Stimulated activated CD4-positive, alpha-beta T cell treated with anti-CD3 and anti-CD28 coated beads, Interleukin-1b, Interleukin-23, amount 100 ng/mL, for 24 hours (primary cell): ENCODE measurements at regions not wholly inside any gene's neighbourhood (a gene's known extent, or its start where the extent isn't known, plus 50 kb on each side); places are given as distances from the start of the nearest gene placed in this dataset.

Experiments
- DNase-seq, 4 experiments: peaks; one replicate each; pipeline ENCODE4 v3.0.0-alpha.2; 2020; ENCODE audit warnings: low read depth in 4 of 4, low spot score in 1 of 4

DNA sequence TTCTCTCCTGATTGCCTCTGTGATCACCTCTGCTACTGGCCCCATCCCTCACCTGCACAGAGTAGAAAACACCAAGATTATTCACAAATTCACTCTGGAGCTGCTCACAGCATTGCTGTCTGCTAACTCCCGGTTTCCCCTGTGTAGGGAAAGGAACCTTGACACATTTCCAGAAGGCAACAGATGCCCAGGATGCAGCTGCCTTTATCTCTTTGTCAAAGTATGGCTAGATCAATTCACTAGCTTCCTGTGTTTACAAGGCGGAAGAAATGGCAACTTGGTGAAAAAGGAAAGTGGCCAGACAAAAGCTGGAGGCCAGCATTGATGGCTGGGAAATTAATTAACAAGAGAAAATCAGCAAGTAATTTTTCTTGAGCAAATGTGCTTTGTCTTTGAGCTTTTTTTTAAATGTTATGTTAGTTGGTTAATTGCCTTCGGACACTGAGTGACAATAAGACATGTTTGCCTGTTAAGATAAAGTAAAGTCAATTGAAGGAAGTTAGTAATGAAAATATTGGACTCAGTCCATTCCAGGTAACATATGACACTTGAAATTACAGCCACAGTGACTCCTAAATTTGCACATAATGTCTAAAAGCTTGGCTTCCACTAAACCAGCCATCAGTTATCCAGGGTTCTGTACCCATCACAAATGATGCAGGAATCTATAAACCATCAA, 394.6 kb upstream of the IL12A start:
- no peak for DNase-seq

DNA sequence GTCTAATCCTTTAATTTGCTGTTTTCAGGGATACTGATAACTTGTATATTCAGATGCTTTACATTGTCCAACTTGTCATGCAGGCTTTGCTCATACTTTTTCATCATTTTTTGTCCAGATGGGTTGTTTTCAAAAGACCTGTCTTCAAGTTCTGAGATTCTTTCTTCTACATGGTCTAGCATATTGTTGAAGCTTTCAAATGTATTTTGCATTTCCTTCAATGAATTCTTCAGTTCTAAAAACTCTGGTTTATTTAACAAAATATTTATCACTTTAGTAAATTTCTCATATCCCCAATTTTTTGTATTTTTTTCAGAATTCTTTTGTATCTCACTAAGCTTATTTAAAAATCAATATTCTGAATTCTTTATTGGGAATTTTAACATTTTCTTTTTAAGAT, 388.3 kb upstream of the IL12A start:
- DNase-seq: no peak

DNA sequence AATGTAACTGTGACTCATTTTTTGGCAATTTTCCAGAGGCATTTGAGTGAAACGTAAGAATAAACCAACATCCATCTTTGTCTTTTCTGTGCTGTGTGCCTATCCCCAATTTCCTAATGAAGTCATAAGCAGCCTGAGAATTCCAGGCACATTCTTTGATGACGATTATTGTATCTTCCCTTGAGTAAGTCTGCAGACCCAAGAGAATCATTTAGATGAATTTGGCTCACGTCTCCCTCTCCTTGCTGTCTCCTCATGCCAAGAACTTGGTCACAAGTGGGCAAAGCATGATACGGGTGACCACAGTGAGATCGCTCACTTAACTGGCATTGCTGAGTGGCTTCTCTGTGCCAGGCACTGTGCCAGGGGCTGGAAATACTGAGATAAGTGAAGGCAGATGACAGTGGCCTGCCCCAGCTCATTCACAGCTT, 384.5 kb upstream of the IL12A start:
- DNase-seq: no peak

DNA sequence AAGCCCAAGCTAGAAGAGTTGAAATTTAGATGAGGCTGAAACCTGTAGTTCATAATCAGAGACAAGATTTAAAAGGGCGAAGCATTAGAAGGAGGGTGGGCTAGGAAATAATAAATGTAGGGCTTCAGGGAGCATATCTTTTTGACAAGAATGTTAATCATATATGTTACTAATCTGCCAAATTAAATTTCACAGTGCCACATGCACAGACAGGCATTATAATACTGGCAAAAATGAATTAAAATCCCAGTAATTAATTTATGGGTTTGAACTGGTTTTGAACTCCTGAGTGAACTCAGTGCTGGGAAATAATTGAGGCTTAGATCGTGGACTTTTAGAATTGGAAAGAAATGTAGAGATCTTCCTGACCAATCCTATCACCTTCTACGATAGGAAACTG, 383.5 kb upstream of the IL12A start:
- DNase-seq: no peak

DNA sequence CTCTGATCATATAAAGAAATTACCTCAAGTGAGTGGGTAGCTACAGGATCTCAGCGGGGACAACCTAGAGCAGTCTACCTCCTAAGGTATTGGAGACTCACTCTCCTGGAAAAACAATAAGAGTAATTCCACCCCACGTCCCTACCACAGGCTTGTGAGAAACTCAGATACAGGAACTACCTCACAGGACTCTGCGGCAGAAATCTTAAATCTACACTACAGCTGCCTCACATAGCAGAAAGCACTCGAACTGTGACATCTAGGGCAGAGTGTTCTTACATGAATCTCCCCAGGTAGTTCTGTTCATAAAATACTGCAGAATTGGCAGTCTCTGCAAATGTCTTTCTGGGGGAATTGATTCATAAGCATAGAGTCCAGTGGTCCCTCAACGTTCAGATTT, 382.9 kb upstream of the IL12A start:
- DNase-seq: no peak

DNA sequence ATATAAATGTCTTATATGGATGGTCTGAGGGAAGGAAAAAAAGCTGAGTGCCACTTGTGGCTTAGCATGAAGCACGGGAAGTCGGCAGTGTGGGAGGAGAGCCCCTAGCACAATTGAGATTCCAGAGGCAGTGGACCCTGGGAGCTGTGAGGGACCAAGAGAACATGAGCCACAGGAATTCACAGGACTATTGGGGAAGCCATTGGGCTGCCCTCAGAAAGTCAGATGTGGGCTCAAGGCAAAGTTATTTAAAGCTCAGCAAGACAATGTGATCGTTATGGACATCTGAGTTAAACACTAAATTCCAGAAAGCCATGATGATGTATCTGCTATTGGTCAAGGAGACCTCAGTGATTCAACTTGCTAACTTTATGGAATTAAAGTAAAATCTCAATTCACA, 380.8 kb upstream of the IL12A start:
- DNase-seq: no peak

DNA sequence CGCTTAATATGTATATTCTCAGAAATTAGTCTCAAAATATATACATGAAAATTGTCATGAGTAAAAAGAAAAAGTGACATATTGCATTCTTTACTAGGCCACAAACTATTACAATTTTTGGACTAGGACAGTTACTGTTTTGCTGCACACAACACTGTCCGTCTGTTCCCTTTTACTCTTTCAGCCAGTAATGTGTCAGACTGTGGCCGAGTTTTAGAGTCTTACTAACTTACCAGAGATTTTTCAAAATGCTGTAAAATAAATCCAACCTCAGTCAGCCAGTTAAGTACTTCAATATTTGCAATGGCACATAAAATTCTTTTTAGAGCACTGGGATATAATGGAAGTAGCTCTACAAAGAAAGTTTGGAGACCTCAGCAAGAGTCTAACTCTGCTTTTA, 380.3 kb upstream of the IL12A start:
- DNase-seq: no peak

DNA sequence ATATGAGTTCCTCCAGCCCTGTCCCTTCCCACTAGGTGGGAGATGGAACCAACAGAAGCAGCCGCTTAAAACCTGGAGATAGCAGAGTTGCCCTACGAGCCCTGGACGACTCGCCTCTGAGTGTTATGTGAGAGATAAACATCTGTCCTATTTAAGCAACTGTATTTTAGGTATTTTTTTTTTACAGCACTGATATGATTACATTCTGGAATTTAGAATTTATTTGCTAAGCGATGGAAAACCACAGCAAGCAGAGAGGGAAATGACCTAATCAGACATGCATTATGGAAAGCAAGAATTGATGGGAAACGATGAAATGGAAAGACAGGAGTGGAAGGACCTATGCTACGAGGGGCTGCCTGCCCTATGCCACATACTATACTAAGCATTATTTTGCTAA, 379.0 kb upstream of the IL12A start:
- no peak for DNase-seq

DNA sequence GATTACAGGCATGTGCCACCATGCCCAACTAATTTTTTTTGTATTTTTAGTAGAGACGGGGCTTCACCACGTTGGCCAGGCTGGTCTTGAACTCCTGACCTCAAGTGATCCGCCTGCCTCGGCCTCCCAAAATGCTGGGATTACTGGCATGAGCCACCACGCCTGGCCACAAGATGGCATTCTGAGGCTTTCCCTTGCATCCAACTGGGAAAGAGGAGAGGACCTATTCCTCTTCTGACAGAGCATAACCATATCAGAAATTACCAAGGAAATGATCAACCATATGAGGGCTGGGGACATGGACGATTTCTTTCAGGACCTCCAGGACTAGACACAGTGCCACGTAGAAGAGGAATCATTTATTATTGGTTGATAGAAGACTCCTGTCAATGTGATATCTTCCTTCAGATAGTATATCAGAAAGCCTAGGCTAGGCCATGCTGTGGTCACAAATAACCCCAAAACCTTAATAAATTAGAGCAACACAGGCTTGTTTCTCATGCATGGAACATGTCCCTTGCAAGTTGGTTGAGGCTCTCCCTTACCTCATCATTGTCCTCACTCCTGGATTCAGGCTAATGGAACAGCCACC, 372.3 kb upstream of the IL12A start:
- DNase-seq: no peak

DNA sequence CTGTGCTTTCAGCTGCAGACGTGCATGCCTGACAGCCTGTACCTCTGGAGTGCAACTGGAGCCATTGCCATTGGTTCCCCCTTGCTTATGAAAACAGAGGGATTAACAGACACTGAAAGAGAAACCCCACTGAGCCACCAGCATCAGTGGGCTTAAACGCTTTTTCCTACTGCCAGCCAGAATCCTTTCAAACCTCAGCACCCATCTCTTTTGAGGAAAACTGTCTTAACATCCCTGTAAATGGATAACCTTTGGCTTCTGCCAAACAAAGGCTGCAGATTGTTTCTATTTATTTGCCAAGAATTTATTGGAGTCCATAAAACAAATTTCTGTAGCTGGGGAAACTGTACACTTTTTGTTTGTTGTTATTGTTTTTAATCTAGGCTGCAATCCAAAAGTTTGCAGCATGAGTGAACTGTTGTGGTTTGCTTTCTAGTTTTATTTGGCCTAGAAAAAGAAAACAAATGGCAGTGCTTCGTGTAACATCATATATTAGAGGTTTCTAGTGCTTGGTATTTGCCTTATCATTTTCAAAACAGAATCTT, 369.2 kb upstream of the IL12A start:
- DNase-seq: no peak

DNA sequence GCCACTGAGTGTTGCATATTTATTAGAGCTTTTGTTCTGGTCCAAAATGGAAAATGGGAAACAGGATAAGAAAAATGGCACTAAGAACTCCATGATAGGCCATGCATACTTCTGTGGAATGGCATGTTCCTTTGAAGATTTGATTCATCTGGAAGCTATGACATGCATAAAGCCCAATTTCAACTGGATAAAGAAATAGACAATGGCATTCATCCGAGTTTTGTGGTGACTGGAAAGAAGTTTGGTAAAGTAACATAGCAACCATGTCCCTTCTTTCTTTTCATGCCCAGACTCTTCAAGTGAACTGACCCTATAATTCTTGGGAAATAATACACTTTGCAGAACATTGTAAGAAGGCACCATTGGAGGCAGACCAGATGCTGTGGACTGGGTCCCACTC, 368.4 kb upstream of the IL12A start:
- DNase-seq: no peak

DNA sequence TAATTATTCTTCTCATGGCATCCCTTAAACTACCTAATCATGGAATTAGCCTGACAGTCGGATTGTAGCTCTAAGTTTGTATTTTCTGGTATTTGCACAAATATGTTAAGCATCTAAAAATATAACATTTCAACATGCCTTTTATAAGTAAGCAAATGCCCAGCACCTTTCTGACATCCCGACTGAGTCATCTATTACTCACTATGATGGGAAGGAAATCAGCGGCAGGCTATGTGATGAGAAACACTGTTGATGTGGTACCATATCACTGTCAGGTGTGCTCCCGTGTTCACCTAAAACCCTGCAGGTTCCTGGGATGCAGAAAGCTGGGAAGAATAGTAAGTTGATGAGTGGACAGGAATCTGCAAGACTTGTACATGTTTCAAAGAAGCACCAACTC, 367.8 kb upstream of the IL12A start:
- no peak for DNase-seq

DNA sequence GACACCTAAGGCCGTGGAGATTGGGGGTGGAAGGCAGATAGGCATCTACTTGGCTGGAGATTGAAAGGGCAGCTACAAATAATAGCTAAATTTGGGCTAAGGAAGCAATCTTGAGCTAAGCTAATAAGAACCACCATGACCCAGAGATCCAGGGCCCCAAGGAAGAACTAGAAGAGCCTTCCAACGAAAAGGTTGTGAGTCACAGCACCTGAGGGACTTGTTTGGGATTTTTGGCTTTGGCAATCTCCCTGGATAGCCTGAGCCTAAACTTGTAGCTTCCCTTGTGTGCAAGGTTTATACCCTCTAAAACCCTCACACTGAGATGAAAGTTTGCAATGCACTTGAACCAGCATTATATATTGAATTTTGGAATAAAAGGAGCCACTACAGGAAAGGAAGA, 364.0 kb upstream of the IL12A start:
- DNase-seq: no peak

DNA sequence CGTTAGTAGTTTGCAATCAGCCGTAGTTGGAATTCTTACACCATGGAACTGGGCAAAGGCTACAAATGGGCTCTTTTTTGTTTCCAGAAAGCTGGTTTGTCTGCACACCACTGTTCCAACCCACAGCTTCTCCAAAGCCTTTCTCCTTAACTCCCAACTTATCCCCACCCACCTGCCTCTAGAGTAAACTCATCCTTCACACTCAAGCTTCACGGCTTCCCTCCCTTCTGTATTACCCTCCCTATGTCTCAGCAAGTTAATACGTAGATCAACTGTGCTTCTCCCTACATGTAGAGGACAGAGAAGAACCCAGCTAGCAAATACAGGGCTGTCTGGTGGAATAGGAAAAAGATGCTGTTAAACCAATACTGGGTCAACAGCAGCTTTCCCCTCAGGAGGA, 363.0 kb upstream of the IL12A start:
- DNase-seq: no peak

DNA sequence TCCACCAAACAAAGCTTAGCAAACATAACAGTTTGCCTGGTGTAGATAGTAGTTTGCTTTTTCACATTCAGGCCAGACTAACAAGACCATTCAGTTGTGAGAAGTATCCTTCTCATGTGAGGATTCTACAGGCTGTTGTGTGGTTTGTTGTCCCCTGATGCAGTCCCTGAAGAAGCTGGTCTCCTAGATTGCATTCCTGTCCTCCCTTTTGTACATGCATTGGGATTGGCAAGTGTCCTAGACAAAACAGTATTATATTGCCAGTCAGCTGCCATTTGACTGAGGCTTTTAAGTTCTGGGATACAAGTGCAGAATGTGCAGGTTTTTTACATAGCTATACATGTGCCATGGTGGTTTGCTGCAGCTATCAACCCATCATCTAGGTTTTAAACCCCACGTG, 362.0 kb upstream of the IL12A start:
- DNase-seq: no peak

DNA sequence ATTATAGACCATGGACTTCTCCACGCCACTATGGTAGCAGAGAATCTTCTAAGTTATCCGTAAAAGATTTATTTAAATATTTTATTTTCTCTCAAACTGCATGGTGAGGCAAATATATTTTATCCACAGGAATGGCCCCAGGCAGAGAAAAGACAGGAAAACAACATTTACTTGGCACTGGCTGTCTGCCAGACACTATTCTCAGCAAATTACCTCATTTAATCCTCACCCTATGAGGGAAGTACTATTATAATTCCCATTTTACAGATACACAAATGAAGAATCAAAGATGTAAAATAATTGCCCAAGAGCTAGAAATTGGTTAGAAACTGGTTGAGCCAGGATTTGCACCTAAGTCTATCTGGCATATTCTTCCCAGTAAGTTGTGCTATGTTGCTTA, 361.4 kb upstream of the IL12A start:
- DNase-seq: no peak

DNA sequence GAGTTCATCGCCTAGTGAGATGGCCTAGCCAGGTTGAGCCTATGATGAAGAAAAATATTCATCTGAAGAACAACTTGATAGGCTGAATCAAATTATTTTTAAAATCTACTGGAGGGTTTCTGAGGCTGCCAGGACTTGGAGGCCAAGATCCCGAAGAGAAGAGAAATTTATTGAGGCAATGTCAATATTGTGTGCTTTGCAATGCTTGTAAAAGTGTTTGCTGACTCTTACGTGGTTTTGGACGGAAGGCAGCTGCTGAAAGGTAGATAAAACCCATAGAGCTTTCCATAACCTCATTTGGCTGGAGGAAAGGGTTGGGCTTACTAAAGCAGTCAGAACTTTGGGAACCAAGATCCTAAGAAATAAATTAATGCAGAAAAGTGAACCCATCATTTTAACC, 361.0 kb upstream of the IL12A start:
- no peak for DNase-seq

DNA sequence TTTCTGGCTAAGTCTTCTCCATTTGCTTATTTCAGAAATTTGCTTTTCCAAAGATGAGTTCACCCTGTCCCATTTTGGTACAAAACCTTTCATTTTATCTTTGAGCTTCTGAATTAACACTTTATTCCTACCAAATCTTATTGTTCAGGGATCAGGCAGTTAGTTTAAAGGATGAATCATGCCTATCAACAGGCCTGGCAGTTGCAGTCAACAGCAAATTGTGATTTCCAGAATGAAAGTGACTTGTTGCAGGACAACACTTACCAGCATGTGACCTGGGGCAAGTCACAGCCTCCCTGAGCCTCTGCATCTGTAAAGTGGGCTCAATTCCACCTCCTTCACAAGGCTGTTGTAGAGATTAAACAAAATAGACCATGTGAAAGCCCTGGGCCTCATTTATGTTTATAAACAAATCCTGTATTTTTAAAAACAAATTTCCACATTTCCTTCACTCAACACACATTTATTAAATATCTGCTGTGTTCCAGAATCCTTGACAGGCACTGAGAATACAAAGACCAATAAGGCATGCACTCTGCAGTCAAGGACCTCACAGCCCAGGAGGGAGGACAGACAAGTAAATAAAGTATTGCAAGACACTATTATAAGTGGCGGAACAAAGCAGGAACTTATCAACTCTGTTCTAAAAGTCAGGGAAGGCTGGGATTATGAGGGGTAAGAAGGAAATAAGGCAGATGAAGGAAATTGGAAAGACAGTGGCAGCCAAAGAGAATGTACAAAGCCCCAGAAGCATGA, 359.1 kb upstream of the IL12A start:
- no peak for DNase-seq

DNA sequence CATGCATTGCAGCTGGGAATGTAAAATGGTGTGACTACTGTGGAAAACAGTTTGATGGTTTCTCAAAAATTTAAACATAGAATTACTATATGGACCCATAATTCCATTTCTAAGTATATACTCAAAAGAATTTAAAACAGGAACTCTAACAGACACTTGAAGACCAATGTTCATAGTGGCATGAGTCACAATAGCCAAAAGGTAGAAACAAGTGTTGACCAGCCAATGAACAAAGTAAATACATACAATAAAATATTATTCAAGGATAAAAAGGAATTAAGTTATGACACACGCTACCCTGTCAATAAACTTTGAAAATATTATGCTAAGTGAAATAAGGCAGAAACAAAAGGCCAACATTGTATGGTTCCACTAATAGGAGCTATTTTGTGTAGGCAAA, 357.4 kb upstream of the IL12A start:
- no peak for DNase-seq

DNA sequence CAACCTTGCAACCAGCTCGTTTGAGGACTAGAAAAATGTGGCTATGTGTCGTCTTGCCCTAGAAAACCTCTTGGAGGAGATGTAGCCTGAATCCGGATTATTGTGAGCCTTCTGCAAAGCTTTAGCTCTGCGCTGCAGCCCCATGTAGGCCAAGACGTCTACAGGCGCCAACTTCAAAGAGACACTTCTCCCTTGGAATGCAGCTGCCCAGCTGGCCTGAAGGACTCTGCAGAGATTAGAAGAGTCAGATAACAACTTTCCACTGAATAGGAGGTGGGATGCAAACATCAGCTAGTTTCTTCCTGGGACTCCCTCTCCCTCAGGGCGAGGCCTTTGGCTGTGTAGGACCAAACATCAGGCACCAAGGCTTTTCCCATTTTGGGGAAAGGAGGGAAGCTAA, 356.5 kb upstream of the IL12A start:
- no peak for DNase-seq

DNA sequence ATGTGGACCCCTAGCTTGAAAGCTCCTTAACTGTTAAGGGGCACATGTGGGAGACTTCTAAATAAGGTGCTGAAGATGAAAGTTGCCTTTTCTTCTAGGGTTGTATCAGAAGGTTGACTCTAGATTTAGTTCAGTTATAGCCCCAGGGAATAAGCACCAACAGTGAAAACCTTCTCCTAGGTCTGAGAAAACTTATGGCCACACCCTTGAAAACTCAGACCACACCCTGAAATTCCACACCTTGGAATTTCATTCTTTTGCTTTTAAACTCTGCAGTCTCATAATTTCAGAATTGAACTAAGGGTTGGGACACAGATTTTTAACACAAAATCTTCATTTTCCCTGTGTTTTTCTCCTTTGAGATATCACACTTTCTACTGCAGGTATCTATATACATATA, 355.8 kb upstream of the IL12A start:
- DNase-seq: no peak

DNA sequence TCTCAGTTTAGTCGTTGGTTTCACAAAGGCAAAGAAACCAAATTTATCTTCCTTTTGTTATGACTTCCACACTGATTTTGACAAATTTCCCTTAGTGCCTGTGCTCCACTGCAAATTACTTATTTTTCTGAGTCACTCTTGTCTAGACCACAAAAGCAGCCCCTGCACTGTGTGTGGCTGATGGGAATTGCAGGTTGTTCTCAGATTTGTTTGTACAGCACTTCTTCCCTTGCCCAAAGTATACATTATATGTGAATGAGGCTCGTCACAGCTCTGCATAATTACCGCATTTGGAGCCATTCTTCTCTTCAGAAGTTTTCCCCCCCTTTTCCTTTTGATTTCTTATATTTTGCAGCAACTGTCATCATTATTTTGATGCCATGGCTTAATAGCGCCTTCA, 354.2 kb upstream of the IL12A start:
- no peak for DNase-seq
